Tibial nerve (tissue), 4 donors: ENCODE measurements at regions not wholly inside any gene's neighbourhood (a gene's known extent, or its start where the extent isn't known, plus 50 kb on each side); places are given as distances from the start of the nearest gene placed in this dataset.

Experiments
- EP300 ChIP-seq, 2 donors: sonication (generic); formaldehyde crosslinking; IDR thresholded peaks; one replicate each; pipeline ENCODE4 v1.6.1; 2017; ENCODE audit warnings: antibody characterized with exemption in 2 of 2, mild to moderate bottlenecking in 1 of 2
- POLR2A ChIP-seq, 2 donors: fragments of 450-650 bp; IDR thresholded peaks; one replicate each; pipeline ENCODE4 v1.6.1; 2017; ENCODE audit warnings: antibody characterized with exemption in 2 of 2, mild to moderate bottlenecking in 2 of 2, moderate library complexity in 2 of 2
- TF ChIP-seq, protein P1 (sequence below), 5 experiments: fragments of 200-600 bp in 3 of 5; fragments of 450-650 bp in 2 of 5; sonication (generic) in 3 of 5; IDR thresholded peaks; one replicate each; pipeline ENCODE4 v1.5.1; 2016 to 2019; ENCODE audit warnings: antibody characterized with exemption in 5 of 5, mild to moderate bottlenecking in 3 of 5, moderate library complexity in 2 of 5

DNA sequence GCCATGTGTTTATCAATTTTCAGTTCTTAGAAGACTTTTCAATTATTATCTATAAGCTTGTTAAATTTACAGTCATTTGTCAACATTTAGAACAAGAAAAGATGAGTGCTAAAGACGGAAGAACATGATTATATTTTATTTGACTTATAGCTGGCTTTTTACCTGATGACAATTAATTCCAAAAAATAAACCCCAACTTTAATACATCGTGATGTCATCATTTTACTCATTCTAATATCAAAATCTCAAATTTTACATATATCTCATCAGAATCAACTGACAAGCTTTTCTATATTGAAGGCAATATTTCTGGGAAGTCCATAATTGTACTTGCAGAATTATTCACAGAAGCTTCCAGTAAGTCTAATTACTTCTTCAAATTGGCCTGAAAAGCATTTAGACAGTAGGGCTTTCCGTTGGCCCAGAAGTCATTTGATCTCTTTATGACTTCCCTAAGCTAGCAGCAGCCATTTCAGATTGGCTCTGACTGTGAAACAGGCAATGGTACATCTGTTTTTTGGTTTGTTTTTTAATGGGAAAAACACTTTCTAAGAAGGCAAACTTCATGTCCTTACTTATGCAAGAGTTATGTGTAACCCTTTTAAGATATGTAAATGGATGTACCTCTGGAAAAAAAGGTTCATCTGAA lies 234.7 kb upstream of the PLSCR5 start:
- TF ChIP-seq, protein P1, sequence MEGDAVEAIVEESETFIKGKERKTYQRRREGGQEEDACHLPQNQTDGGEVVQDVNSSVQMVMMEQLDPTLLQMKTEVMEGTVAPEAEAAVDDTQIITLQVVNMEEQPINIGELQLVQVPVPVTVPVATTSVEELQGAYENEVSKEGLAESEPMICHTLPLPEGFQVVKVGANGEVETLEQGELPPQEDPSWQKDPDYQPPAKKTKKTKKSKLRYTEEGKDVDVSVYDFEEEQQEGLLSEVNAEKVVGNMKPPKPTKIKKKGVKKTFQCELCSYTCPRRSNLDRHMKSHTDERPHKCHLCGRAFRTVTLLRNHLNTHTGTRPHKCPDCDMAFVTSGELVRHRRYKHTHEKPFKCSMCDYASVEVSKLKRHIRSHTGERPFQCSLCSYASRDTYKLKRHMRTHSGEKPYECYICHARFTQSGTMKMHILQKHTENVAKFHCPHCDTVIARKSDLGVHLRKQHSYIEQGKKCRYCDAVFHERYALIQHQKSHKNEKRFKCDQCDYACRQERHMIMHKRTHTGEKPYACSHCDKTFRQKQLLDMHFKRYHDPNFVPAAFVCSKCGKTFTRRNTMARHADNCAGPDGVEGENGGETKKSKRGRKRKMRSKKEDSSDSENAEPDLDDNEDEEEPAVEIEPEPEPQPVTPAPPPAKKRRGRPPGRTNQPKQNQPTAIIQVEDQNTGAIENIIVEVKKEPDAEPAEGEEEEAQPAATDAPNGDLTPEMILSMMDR (IDR thresholded peaks at IDR 0.05), result no peak
- TF ChIP-seq EP300 (IDR thresholded peaks at IDR 0.05), result no peak
- no peak for TF ChIP-seq POLR2A (IDR thresholded peaks at IDR 0.05)
